Osteoblast (primary cell): ENCODE measurements at regions not wholly inside any gene's neighbourhood (a gene's known extent, or its start where the extent isn't known, plus 50 kb on each side); places are given as distances from the start of the nearest gene placed in this dataset.

ENCODE experiments used
- DNase-seq: peaks from one replicate; pipeline ENCODE4 v3.0.0; 2011; ENCODE audit warnings: low spot score, mixed read lengths; ENCODE audit not compliant: insufficient read length; ENCODE audit errors: missing footprints
- H2AFZ ChIP-seq: 2 replicates; pipeline ENCODE4 v1.6.0; 2011; ENCODE audit warnings: mild to moderate bottlenecking, low read length
- H3K27ac ChIP-seq: 2 replicates; pipeline ENCODE4 v1.5.1; 2011; ENCODE audit warnings: mild to moderate bottlenecking, low read depth, low read length, moderate library complexity
- H3K27me3 ChIP-seq: 2 replicates; pipeline ENCODE4 v1.6.0; 2012; ENCODE audit warnings: mild to moderate bottlenecking, control low read depth, inconsistent platforms, low read length, moderate library complexity; ENCODE audit not compliant: insufficient read depth
- H3K36me3 ChIP-seq: 2 replicates; pipeline ENCODE4 v1.5.1; 2011; ENCODE audit warnings: mild to moderate bottlenecking, low read length, control low read depth, moderate library complexity; ENCODE audit not compliant: insufficient read depth
- H3K4me1 ChIP-seq: 2 replicates; pipeline ENCODE4 v1.5.1; 2011; ENCODE audit warnings: mild to moderate bottlenecking, low read length, control low read depth, moderate library complexity; ENCODE audit not compliant: insufficient read depth
- H3K4me2 ChIP-seq: 2 replicates; pipeline ENCODE4 v1.6.0; 2011; ENCODE audit warnings: mild to moderate bottlenecking, low read length; ENCODE audit not compliant: insufficient read depth
- H3K4me3 ChIP-seq: fragments of 200-600 bp; sonication (generic); 3 replicates; pipeline ENCODE4 v1.5.1; 2012; ENCODE audit warnings: mild to moderate bottlenecking, low read length, inconsistent platforms; ENCODE audit not compliant: insufficient read depth
- H3K79me2 ChIP-seq: 2 replicates; pipeline ENCODE4 v1.6.0; 2012; ENCODE audit warnings: mild to moderate bottlenecking, low read length, control low read depth, inconsistent platforms; ENCODE audit not compliant: insufficient read depth
- H3K9me3 ChIP-seq: 2 replicates; pipeline ENCODE4 v1.5.1; 2011; ENCODE audit warnings: low read depth, low read length, control low read depth
- H4K20me1 ChIP-seq: 2 replicates; pipeline ENCODE4 v1.6.0; 2012; ENCODE audit warnings: mild to moderate bottlenecking, low read length, control low read depth; ENCODE audit not compliant: insufficient read depth
- TF ChIP-seq, protein P1 (sequence below): IDR thresholded peaks from 2 replicates; pipeline ENCODE4 v1.5.1; 2011; ENCODE audit warnings: mild to moderate bottlenecking, low read depth, low read length, moderate library complexity; ENCODE audit errors: extremely low read depth

DNA sequence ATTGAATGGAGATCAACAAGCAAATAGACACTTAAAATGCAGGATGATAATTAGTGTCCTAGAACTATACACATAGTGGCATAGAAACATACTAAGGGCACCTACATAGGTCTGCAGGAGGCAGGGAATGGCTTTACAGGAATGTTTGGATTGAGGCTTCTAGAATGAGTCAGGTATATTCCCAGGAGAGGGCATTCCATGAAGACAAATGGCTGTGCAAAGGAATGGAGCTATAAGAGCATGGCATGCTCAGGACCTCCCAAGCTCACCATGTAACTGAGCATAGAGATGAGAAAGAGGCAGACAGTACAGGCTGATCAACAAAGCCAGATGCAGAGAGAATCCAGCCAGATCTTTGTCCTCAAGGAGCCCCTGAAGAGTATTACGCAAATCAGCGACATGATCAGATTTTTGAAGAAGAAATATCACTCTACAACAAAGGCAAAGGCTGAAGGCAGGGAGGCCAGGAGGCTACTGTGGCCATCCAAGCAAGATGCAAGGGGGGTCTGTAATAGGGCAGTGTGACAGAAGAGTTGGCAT, 211.1 kb upstream of the MTNR1B start:
- Histone ChIP-seq H4K20me1 (no peaks in the 10 kb centered on the region), H3K36me3 (no peaks in the 10 kb centered on the region), H2AFZ (no peak overlapping the region), H3K4me3 (no peak overlapping the region), H3K9me3 (no peaks in the 10 kb centered on the region), H3K27me3 (no peaks in the 10 kb centered on the region), H3K4me2 (no peak overlapping the region), H3K27ac (no peak overlapping the region), H3K4me1 (no peaks in the 10 kb centered on the region), H3K79me2 (no peaks in the 10 kb centered on the region)
- TF ChIP-seq, protein P1, sequence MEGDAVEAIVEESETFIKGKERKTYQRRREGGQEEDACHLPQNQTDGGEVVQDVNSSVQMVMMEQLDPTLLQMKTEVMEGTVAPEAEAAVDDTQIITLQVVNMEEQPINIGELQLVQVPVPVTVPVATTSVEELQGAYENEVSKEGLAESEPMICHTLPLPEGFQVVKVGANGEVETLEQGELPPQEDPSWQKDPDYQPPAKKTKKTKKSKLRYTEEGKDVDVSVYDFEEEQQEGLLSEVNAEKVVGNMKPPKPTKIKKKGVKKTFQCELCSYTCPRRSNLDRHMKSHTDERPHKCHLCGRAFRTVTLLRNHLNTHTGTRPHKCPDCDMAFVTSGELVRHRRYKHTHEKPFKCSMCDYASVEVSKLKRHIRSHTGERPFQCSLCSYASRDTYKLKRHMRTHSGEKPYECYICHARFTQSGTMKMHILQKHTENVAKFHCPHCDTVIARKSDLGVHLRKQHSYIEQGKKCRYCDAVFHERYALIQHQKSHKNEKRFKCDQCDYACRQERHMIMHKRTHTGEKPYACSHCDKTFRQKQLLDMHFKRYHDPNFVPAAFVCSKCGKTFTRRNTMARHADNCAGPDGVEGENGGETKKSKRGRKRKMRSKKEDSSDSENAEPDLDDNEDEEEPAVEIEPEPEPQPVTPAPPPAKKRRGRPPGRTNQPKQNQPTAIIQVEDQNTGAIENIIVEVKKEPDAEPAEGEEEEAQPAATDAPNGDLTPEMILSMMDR, result no peak
- DNase-seq, result no peak

DNA sequence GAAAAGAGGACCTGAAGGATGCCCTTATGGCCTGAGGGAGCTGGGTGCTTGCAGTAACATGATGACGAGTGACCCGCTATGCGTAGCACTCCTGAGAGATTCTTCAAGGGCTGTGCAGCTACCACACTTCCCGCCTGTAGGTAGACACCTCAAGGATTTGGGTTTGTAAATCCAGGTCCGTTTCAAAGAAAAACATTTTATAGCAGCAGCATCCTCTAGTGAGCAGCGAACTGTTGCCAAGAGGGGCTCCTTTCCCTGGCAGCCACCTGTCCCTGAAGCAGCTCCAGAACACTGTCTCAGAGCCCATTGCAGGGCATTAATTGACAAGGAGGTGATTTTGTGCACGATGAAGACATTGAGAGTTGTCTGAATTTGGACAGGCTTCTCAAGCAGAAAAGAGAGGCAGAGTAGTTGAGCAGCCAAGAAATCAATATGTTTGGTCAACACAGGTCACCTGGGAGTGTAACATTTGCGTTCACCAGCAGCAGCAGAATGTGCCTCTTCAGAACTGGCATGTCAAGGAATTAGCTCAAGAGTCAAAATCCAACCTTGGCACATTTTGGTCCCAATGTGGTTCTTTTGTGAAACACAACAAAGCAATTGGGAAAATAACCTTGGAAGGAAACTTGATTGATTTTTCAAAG, 209.8 kb upstream of the MTNR1B start:
- H3K27ac ChIP-seq, result no peak overlapping the region
- no peak for DNase-seq
- no peaks in the 10 kb centered on the region for H4K20me1 ChIP-seq
- H3K4me1 ChIP-seq, result no peaks in the 10 kb centered on the region
- H3K4me2 ChIP-seq, result no peak overlapping the region
- no peak overlapping the region for H2AFZ ChIP-seq
- TF ChIP-seq, protein P1, result no peak
- H3K4me3 ChIP-seq, result no peak overlapping the region
- H3K9me3 ChIP-seq, result no peaks in the 10 kb centered on the region
- H3K27me3 ChIP-seq, result no peaks in the 10 kb centered on the region
- H3K36me3 ChIP-seq, result no peaks in the 10 kb centered on the region
- H3K79me2 ChIP-seq, result no peaks in the 10 kb centered on the region

DNA sequence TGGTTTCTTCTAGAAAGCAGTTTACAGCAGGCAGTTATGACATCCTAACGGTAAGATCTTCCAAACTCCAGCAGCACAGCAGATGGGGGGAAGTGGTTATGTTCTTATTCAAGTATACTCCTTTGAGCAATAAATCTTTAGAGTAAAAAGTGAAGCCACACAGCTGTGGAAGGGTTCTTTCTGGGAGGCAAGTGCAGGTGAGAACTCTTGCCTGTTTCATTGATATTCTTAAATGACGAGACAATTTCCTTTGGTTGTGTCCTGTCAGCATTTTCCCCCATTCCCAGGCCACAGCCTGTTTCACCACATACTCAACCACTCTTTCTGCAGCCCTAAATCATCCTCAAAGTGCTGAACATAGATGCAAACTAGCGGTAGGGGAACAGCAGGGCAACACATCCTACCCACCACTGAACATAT, 207.3 kb upstream of the MTNR1B start:
- H3K4me3 ChIP-seq, result no peak overlapping the region
- no peak overlapping the region for H2AFZ ChIP-seq
- DNase-seq, result no peak
- no peak overlapping the region for H3K27ac ChIP-seq
- H4K20me1 ChIP-seq, result no peaks in the 10 kb centered on the region
- peaks cover 7% of the 10 kb centered on the region for H3K4me1 ChIP-seq
- no peaks in the 10 kb centered on the region for H3K9me3 ChIP-seq
- no peak overlapping the region for H3K4me2 ChIP-seq
- TF ChIP-seq, protein P1, result no peak
- no peaks in the 10 kb centered on the region for H3K79me2 ChIP-seq
- H3K36me3 ChIP-seq, result no peaks in the 10 kb centered on the region
- H3K27me3 ChIP-seq, result no peaks in the 10 kb centered on the region

DNA sequence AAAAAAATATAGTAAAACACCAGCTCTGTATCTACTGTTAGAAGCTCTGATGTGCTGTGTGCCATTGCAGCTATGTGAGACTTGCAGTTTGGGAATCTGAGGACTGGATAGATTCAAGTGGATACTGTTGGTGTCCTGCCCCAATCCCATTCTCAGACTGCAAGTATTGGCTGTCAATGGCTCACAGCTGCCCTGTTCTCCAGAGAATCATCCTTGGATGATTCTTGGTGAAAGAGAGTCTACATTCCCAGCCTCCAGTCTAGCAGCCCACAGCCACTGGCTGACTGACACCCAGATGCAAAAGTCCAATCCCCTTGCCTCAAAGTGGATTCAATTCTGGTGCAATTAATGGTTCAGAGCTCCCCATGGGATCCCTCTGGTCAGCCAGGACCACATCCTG, 206.1 kb upstream of the MTNR1B start:
- TF ChIP-seq, protein P1, result no peak
- Histone ChIP-seq H3K9me3 (no peaks in the 10 kb centered on the region), H2AFZ (no peak overlapping the region), H3K4me3 (no peak overlapping the region), H3K27ac (no peak overlapping the region), H3K79me2 (no peaks in the 10 kb centered on the region), H3K4me1 (peaks cover 7% of the 10 kb centered on the region), H3K36me3 (no peaks in the 10 kb centered on the region), H4K20me1 (no peaks in the 10 kb centered on the region), H3K4me2 (no peak overlapping the region), H3K27me3 (no peaks in the 10 kb centered on the region)
- no peak for DNase-seq
